Spinal cord (tissue), 9 donors: ENCODE measurements at regions not wholly inside any gene's neighbourhood (a gene's known extent, or its start where the extent isn't known, plus 50 kb on each side); places are given as distances from the start of the nearest gene placed in this dataset.
"Not testable (repeated sequence)": the region's sequence is repeated elsewhere in the genome, so short reads cannot be mapped to it uniquely, and the experiment has no call there.

Experiments used
- DNase-seq, 6 donors: peaks; one replicate each; pipeline versions ENCODE4 v3.0.0 to v3.0.0-alpha.2; 2013 to 2015; ENCODE audit warnings: low spot score in 6 of 6, low read depth in 4 of 6
- H3K27ac ChIP-seq: one replicate; pipeline ENCODE4 v1.5.1; 2013; ENCODE audit warnings: low read depth, low read length, control low read depth
- H3K27me3 ChIP-seq: one replicate; pipeline ENCODE4 v1.6.1; 2013; ENCODE audit warnings: low read length; ENCODE audit not compliant: control insufficient read depth, insufficient read depth
- H3K36me3 ChIP-seq: one replicate; pipeline ENCODE4 v1.6.1; 2013; ENCODE audit warnings: low read length; ENCODE audit not compliant: control insufficient read depth, insufficient read depth
- H3K4me1 ChIP-seq: one replicate; pipeline ENCODE4 v1.6.1; 2013; ENCODE audit warnings: low read length; ENCODE audit not compliant: control insufficient read depth, insufficient read depth
- H3K4me3 ChIP-seq: one replicate; pipeline ENCODE4 v1.5.1; 2013; ENCODE audit warnings: low read depth, low read length, control low read depth
- H3K9me3 ChIP-seq: one replicate; pipeline ENCODE4 v1.6.1; 2013; ENCODE audit warnings: low read length; ENCODE audit not compliant: control insufficient read depth, insufficient read depth
- WGBS: methylation state at CpG from one replicate; pipeline ENCODE4 v1.1.5; 2013; ENCODE audit warnings: missing lambda C conversion rate; ENCODE audit not compliant: insufficient coverage; 5-methylcytosine and 5-hydroxymethylcytosine counted together
- donor health status: healthy.

DNA sequence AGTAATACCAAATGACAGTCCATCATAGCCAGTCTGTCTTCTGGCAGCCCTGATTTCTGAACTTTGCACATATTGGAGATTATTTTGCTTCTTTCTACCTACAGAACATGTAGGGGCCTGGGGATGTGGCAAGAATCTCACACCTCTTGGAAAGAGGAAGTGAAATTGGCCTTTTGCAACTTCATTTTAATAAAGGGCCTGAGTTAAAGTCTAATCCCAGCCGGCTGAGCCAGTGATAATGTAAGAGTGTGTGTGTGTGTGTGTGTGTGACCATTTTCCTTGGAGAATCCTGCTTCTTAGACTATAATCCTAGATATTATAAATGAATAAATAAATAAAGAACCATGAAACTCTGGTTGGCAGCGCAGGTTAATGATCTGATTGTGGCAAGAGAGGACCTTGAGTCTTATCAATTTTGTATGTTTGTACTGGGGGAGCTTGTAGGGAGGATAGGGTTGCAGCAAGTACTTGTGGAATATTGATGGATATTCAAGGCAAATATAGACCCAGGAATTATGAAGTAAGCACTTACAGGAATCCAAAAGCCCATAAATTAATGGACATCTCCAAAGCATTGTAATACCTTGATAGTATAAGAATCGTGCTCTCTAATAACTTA lies 233.2 kb upstream of the AMIGO2 start:
- Histone ChIP-seq H3K4me3 (no peak overlapping the region), H3K36me3 (no peaks in the 10 kb centered on the region), H3K9me3 (no peaks in the 10 kb centered on the region), H3K27ac (no peak overlapping the region), H3K4me1 (no peaks in the 10 kb centered on the region), H3K27me3 (no peaks in the 10 kb centered on the region)
- no peak for DNase-seq
- no CpG with 5 or more reads among the region's 3 CpGs for WGBS

DNA sequence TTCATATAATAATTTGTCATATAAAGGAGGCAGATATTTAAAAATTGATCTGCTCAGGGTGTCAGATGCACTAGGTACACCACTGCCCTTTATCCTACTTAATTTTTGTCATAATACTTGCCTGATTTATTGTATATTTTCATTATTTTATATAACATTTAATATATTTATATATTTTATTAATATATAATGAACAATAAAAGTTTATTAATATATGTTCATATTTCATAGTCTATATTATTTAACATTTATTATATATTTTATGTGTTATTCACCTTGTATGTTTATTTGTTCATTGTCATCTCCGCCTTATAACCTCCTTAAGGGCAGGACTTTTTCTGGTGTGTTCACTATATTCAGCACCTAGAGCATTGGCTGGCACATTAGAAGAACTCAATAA lies 232.4 kb upstream of the AMIGO2 start:
- Histone ChIP-seq H3K27me3 (no peaks in the 10 kb centered on the region), H3K27ac (no peak overlapping the region), H3K9me3 (no peaks in the 10 kb centered on the region), H3K4me1 (no peaks in the 10 kb centered on the region), H3K4me3 (no peak overlapping the region), H3K36me3 (no peaks in the 10 kb centered on the region)
- DNase-seq = no peak
- no CpG with 5 or more reads among the region's 1 CpG for WGBS

DNA sequence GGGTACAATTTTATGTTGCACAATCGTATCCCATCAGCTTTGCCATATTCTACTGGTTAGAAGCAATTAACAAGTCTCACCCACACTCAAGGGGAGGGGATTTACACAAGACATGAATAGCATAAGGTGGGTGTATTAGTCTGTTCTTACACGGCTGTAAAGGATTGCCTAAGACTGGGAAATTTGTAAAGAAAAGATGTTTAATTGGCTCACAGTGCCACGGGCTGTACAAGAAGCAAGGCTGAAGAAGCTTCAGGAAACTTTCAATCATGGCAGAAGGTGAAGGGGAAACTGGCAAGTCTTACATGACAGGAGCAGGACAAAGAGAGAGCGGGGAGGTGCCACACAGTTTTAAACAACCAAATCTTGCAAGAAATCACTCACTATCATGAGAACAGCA lies 231.8 kb upstream of the AMIGO2 start:
- WGBS = 83% methylated on average over 3 of the region's 4 CpGs
- Histone ChIP-seq H3K4me1 (no peaks in the 10 kb centered on the region), H3K9me3 (no peaks in the 10 kb centered on the region), H3K27ac (no peak overlapping the region), H3K4me3 (no peak overlapping the region), H3K27me3 (no peaks in the 10 kb centered on the region), H3K36me3 (no peaks in the 10 kb centered on the region)
- DNase-seq = no peak

DNA sequence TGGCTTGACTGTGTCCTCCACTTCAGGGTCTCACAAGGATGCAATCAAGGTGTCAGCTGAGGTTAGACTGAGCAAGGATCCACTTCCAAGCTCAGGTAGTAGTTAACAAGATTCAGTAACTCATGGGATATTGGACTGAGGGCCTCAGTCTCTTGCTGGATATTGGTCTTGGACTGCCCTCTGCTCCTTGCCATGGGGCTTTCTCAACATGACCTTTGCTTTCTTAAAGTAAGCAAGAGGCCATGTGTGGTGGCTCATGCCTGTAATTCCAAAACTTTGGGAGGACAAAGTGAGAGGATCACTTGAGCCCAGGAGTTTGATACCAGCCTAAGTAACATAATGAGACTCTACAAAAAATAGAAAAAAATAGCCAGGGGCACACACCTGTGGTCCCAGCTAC lies 231.3 kb upstream of the AMIGO2 start:
- no peaks in the 10 kb centered on the region for H3K9me3 ChIP-seq
- H3K36me3 ChIP-seq = no peaks in the 10 kb centered on the region
- no peak for DNase-seq
- H3K4me3 ChIP-seq = no peak overlapping the region
- H3K4me1 ChIP-seq = no peaks in the 10 kb centered on the region
- no peak overlapping the region for H3K27ac ChIP-seq
- H3K27me3 ChIP-seq = no peaks in the 10 kb centered on the region

DNA sequence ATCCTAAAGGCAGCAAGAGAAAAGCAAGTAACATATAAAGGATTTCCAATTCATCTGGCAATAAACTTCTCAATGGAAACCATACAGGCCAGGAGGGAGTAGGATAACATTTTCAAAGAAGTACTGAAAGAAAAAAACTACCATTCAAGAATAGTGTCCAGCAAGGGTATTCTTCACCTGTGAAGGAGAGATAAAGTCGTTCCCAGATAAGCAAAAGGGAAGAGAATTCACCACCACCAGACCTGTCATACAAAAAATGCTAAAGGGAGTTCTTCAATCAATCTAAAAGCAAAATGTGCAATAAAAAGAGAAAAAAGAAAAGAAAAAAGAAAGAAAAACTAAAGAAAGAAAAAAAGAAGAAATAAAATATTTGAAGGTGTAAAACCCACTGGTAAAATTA lies 228.9 kb upstream of the AMIGO2 start:
- Histone ChIP-seq H3K27ac (no peak overlapping the region), H3K9me3 (no peaks in the 10 kb centered on the region), H3K4me1 (no peaks in the 10 kb centered on the region), H3K27me3 (no peaks in the 10 kb centered on the region), H3K4me3 (no peak overlapping the region), H3K36me3 (no peaks in the 10 kb centered on the region)
- no peak for DNase-seq
- WGBS = no CpG with 5 or more reads among the region's 1 CpG

DNA sequence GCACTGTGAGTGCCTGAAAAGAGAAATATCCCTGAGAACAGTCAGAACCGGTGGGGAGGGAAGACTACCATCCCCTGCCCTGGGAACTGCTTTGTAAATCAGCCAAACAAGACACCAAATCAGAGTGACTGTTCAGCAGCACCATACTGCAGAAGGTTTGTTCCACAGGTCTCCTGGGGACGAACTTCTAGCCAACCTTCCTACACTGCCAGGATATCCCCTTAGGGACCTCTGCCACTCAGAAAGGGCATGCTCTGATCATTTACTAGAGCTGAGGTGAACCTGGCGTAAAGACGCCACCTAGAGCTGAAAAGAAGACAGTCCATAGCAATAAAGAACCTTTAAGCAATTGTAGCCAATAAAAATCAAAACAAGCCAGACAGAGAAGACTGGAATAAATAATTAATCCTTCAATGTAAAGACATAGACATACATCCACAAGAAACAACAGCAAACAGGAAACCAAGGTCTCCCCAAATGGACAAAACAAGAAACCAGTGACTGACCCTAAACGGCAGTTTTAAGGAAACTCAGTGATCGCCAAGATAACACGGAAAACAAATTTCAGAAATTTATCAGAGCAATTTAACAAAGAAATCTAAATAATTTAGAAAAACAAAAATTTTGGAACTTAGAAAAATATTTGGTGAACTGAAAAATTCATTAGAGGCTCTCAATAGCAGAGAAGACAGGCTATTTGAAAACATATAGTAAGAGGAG lies 228.1 kb upstream of the AMIGO2 start:
- H3K4me1 ChIP-seq = no peaks in the 10 kb centered on the region
- H3K27ac ChIP-seq = no peak overlapping the region
- H3K27me3 ChIP-seq = no peaks in the 10 kb centered on the region
- 63% methylated on average over 4 of the region's 7 CpGs for WGBS
- H3K4me3 ChIP-seq = no peak overlapping the region
- no peaks in the 10 kb centered on the region for H3K9me3 ChIP-seq
- no peaks in the 10 kb centered on the region for H3K36me3 ChIP-seq
- no peak for DNase-seq

DNA sequence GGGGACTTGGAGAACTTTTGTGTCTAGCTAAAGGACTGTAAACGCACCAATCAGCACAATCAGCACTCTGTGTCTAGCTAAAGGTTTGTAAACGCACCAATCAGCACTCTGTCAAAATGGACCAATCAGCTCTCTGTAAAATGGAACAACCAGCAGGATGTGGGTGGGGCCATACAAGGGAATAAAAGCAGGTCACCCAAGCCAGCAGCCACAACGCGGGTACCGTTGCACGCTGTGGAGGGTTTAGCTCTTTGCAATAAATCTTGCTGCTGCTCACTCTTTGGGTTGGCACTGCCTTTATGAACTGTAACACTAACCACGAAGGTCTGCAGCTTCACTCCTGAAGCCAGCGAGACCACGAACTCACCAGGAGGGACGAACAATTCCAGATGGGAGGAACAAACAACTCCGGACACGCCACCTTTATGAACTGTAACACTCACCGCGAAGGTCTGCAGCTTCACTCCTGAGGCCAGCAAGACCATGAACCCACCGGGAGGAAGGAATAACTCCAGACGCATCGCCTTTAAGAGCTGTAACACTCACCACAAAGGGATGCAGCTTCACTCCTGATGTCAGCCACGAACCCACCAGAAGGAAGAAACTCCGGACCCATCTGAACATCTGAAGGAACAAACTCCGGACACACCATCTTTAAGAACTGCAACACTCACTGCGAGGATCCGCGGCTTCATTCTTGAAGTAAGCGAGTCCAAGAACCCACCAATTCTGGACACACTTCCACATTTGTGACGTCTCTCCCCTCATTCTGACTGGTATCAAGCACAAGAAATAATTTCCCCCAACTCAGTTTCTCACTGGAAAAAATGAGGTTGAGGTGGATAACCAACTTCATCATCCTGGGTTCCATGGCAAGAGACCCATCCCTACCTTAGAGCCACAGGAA lies 227.3 kb upstream of the AMIGO2 start:
- H3K4me1 ChIP-seq, H3K9me3 ChIP-seq, DNase-seq, H3K27me3 ChIP-seq, H3K36me3 ChIP-seq, H3K4me3 ChIP-seq, H3K27ac ChIP-seq: not testable (repeated sequence)
- WGBS = 93% methylated on average over 23 of the region's 25 CpGs

DNA sequence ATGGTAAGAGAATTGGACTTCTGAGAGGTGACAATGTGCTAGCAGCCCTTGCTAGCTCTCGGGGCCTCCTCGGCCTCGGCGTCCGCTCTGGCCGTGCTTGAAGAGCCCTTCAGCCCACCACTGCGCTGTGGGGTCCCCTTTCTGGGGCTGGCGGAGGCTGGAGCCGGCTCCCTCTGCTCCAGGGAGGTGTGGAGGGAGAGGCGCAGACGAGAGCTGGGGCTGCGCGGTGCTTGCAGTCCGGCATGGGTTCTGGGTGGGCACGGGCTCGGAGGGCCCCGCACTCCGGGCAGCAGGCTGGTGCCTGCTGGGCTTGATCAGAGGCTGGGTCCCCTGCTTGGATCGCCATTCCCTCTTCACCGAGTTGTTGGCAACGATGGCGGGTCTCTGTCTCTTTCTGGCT lies 226.4 kb upstream of the AMIGO2 start:
- no peak overlapping the region for H3K27ac ChIP-seq
- no peaks in the 10 kb centered on the region for H3K9me3 ChIP-seq
- WGBS = 92% methylated on average over 22 of the region's 22 CpGs
- H3K4me1 ChIP-seq = no peaks in the 10 kb centered on the region
- H3K27me3 ChIP-seq = no peaks in the 10 kb centered on the region
- DNase-seq = no peak
- H3K4me3 ChIP-seq = no peak overlapping the region
- H3K36me3 ChIP-seq = no peaks in the 10 kb centered on the region

DNA sequence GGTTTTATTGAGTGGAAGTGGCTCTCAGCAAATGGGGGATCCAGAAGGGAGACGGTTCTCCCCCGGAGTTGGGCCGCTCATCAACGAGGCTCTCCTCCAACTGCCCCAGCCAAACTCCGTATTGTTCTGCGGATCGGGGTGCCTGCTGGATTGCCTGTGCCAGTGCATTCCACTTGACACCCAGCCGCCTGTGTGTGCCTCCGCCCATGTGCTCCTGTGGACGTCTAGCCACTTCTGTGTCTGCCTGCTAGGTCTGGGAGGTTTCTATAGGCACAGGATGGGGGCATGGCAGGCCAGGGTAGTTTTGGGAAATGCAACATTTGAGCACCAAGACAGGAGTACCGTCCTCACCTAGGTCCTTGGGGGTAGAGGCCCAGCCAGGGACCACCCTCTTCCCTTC lies 225.7 kb upstream of the AMIGO2 start:
- Histone ChIP-seq H3K9me3 (no peaks in the 10 kb centered on the region), H3K36me3 (no peaks in the 10 kb centered on the region), H3K4me1 (no peaks in the 10 kb centered on the region), H3K4me3 (no peak overlapping the region), H3K27me3 (no peaks in the 10 kb centered on the region), H3K27ac (no peak overlapping the region)
- 89% methylated on average over 10 of the region's 11 CpGs for WGBS
- no peak for DNase-seq
